Subcutaneous abdominal adipose tissue (tissue), 5 donors: ENCODE measurements at regions not wholly inside any gene's neighbourhood (a gene's known extent, or its start where the extent isn't known, plus 50 kb on each side); places are given as distances from the start of the nearest gene placed in this dataset.

Experiments
- H3K27ac ChIP-seq: one replicate; pipeline ENCODE4 v1.7.0; 2013; ENCODE audit warnings: low read depth, mild to moderate bottlenecking, inconsistent platforms, low read length, moderate library complexity
- H3K27me3 ChIP-seq, 5 donors: one replicate each; pipeline ENCODE4 v1.7.0; 2013; ENCODE audit warnings: low read length in 5 of 5, inconsistent platforms in 1 of 5; ENCODE audit not compliant: control insufficient read depth in 5 of 5, insufficient read depth in 4 of 5
- H3K36me3 ChIP-seq, 5 donors: one replicate each; pipeline ENCODE4 v1.7.0; 2013; ENCODE audit warnings: low read length in 5 of 5; ENCODE audit not compliant: control insufficient read depth in 5 of 5, insufficient read depth in 5 of 5
- H3K4me1 ChIP-seq, 5 donors: one replicate each; pipeline ENCODE4 v1.7.0; 2013; ENCODE audit warnings: low read length in 5 of 5, mild to moderate bottlenecking in 3 of 5, moderate library complexity in 1 of 5; ENCODE audit not compliant: control insufficient read depth in 5 of 5, insufficient read depth in 5 of 5
- H3K4me3 ChIP-seq, 5 donors: one replicate each; pipeline ENCODE4 v1.7.0; 2013; ENCODE audit warnings: low read length in 5 of 5, low read depth in 1 of 5
- H3K9ac ChIP-seq, 5 donors: one replicate each; pipeline ENCODE4 v1.7.0; 2013; ENCODE audit warnings: low read length in 5 of 5, mild to moderate bottlenecking in 4 of 5, moderate library complexity in 3 of 5
- H3K9me3 ChIP-seq, 5 donors: one replicate each; pipeline ENCODE4 v1.7.0; 2013; ENCODE audit warnings: low read length in 5 of 5; ENCODE audit not compliant: control insufficient read depth in 5 of 5
- donor health status: healthy.
- donor health status: healthy.
- donor health status: healthy.
- donor health status: healthy.
- donor health status: healthy.

DNA sequence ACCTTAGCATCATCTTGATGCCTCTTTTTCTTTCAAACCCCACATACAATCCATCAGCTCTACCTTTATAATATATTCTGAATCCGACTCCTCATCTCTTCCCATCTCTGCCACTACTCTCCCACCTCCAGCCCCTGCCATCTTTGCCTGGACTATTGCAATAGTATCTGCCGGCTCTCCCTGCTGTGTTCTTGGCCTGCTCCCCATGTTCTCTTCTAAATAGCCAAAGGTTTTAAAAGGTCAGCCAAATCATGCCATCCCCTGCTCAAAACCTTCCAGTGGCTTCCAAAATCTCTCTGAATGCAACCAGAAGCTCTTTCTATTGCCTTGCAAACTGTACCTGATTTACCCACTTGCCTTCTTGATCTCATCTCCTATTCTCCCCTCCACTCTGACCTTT, 266.0 kb downstream of the PTTG2 start:
- Histone ChIP-seq H3K9me3 (no peaks in the 10 kb centered on the region), H3K27me3 (no peaks in the 10 kb centered on the region), H3K36me3 (no peaks in the 10 kb centered on the region), H3K27ac (no peak overlapping the region), H3K4me3 (no peak overlapping the region), H3K9ac (no peak overlapping the region), H3K4me1 (peaks cover 8 to 42% (median 22%) of the 10 kb centered on the region in 5 donors)

DNA sequence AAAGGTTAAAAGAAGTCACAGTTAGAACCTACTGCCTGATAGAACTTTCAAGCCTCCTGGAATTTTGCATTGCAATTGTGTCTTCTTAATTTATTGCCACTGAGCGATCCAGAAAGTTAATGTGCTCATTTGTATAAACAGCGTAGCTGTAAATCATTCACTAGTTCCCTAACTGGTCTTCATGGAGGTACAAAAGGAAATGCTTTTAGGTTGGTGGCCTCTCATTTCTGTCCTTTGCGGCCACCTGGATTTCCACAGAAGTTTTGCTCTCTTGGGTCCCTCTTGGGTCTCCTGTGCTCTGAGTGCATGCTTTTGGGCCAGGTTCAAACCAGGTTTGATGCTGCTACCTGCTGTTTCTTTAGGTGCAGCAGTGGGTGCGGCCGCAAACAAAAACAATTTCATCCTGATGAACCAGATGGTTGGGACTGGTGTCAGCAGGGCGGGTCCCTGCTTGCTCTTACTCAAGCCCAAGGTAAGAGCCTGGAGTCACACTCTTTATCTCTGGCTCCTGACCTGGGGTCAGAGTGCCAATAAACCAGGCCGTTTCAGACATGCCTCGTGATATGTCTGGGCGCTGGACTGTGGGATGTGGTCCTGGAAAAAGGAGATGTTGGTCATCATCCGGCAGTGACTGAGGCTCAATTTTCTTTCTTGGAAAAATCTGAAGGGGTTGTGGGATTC, 270.1 kb downstream of the PTTG2 start:
- H3K9ac ChIP-seq, result no peak overlapping the region
- no peaks in the 10 kb centered on the region for H3K36me3 ChIP-seq
- H3K27me3 ChIP-seq, result no peaks in the 10 kb centered on the region
- no peaks in the 10 kb centered on the region for H3K9me3 ChIP-seq
- H3K27ac ChIP-seq, result no peak overlapping the region
- peaks cover 0 to 18% (median 0%) of the 10 kb centered on the region in 5 donors for H3K4me1 ChIP-seq
- no peak overlapping the region for H3K4me3 ChIP-seq

- H3K4me3 ChIP-seq, result no peak overlapping the region
- H3K9ac ChIP-seq, result no peak overlapping the region
- H3K27ac ChIP-seq, result no peak overlapping the region
- H3K9me3 ChIP-seq, result no peaks in the 10 kb centered on the region
- peaks cover 0 to 14% (median 0%) of the 10 kb centered on the region in 5 donors for H3K4me1 ChIP-seq
- H3K36me3 ChIP-seq, result no peaks in the 10 kb centered on the region
- no peaks in the 10 kb centered on the region for H3K27me3 ChIP-seq
Measured at GRCh38 chr4:38230821-38231563, 270.8 kb downstream of the PTTG2 start.

- no peaks in the 10 kb centered on the region for H3K27me3 ChIP-seq
- H3K9me3 ChIP-seq, result no peaks in the 10 kb centered on the region
- no peak overlapping the region for H3K4me3 ChIP-seq
- H3K9ac ChIP-seq, result no peak overlapping the region
- no peaks in the 10 kb centered on the region for H3K36me3 ChIP-seq
- no peak overlapping the region for H3K27ac ChIP-seq
- peaks cover 0 to 8% (median 0%) of the 10 kb centered on the region in 5 donors for H3K4me1 ChIP-seq
Measured at GRCh38 chr4:38231626-38232025, 271.4 kb downstream of the PTTG2 start.

- H3K36me3 ChIP-seq, result no peaks in the 10 kb centered on the region
- H3K4me1 ChIP-seq, result peaks cover 0 to 7% (median 0%) of the 10 kb centered on the region in 5 donors
- no peak overlapping the region for H3K9ac ChIP-seq
- H3K27ac ChIP-seq, result no peak overlapping the region
- H3K9me3 ChIP-seq, result no peaks in the 10 kb centered on the region
- H3K27me3 ChIP-seq, result no peaks in the 10 kb centered on the region
- H3K4me3 ChIP-seq, result no peak overlapping the region
Measured at GRCh38 chr4:38232741-38233140, 272.5 kb downstream of the PTTG2 start.

DNA sequence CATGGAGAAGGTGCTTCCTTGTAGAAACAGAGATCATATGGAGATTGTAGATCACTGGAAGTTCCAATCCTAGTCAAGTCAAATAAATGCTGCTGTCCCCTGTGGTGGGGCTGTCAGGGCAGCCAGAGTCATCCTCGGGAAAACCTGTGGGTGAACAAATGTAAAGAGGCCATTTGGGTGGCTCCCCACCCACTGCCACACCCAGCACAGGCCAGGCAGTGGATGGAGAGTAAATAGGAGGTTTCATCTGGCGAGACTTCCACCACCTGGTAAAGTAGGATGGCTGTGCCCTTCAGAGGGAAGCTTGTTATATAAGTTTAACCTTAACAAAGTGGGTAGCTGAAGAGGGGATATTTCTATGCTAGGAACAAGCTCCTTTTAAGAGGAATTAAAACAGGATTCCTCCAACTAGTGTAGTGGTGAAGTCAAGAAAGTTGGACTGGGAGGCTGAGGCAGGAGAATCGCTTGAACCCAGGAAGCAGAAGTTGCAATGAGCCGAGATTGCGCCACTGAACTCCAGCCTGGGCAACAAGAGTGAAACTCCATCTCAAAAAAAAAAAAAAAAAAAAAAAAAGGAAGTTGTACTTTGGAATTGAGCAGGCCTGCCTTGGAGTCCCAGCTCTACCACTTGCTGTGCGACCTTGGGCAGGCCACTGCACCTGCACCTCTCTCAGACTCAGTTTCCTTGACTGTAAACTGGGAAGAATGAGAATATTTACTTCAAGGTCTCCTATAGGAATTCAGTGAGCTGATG, 273.7 kb downstream of the PTTG2 start:
- Histone ChIP-seq H3K4me3 (no peak overlapping the region), H3K27ac (no peak overlapping the region), H3K36me3 (no peaks in the 10 kb centered on the region), H3K9me3 (no peaks in the 10 kb centered on the region), H3K4me1 (peaks cover 0 to 7% (median 0%) of the 10 kb centered on the region in 5 donors), H3K27me3 (no peaks in the 10 kb centered on the region), H3K9ac (no peak overlapping the region)

- no peaks in the 10 kb centered on the region for H3K9me3 ChIP-seq
- no peak overlapping the region for H3K9ac ChIP-seq
- H3K4me3 ChIP-seq, result no peak overlapping the region
- no peak overlapping the region for H3K27ac ChIP-seq
- no peaks in the 10 kb centered on the region for H3K27me3 ChIP-seq
- peaks cover 0 to 7% (median 0%) of the 10 kb centered on the region in 5 donors for H3K4me1 ChIP-seq
- H3K36me3 ChIP-seq, result no peaks in the 10 kb centered on the region
Measured at GRCh38 chr4:38235354-38235753, 275.2 kb downstream of the PTTG2 start.

- Histone ChIP-seq H3K36me3 (no peaks in the 10 kb centered on the region), H3K9me3 (no peaks in the 10 kb centered on the region), H3K27ac (no peak overlapping the region), H3K4me1 (peaks cover 0 to 7% (median 0%) of the 10 kb centered on the region in 5 donors), H3K27me3 (no peaks in the 10 kb centered on the region), H3K4me3 (no peak overlapping the region), H3K9ac (no peak overlapping the region)
Measured at GRCh38 chr4:38236003-38236402, 275.8 kb downstream of the PTTG2 start.

DNA sequence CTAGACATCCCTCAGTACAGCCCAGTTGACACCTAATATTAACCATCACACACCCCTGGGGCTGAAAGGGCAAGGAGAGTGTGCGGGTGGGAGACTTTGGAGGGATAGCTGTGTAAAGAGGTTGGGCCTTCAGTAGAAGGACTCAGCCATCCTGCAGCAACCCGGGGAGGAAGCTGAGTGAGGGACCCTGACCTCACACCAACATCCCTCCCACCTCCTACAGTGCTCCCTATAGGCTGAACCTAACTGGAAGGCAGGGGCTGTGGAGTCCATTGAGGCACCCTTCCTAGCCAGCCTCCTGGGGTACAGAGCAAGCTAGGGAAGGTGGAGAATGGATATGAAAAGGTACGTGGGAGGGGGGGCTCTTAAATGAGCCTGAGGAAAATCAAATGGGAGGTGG, 276.3 kb downstream of the PTTG2 start:
- no peaks in the 10 kb centered on the region for H3K9me3 ChIP-seq
- H3K27me3 ChIP-seq, result no peaks in the 10 kb centered on the region
- H3K9ac ChIP-seq, result no peak overlapping the region
- H3K4me3 ChIP-seq, result no peak overlapping the region
- H3K27ac ChIP-seq, result no peak overlapping the region
- H3K36me3 ChIP-seq, result no peaks in the 10 kb centered on the region
- peaks cover 0 to 7% (median 0%) of the 10 kb centered on the region in 5 donors for H3K4me1 ChIP-seq

DNA sequence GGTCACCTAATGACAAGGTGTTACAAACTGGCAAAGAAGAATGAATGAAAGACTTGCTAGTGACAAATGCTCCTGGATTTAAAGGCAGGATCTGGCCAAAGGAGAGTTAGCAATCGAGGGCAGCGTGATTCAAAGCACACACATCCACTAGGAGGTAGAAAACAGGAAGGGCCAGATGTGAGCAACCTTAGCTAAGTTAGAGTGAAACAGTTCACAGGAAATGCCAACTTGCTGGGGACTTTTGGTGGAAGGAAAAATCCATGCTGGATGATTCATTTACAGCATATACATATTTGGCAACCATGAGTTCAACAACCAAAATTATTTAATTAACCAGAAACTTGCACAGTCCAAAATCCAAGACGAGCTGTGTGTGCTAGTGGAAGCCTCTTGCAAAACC, 276.9 kb downstream of the PTTG2 start:
- H3K4me3 ChIP-seq, result no peak overlapping the region
- H3K9me3 ChIP-seq, result no peaks in the 10 kb centered on the region
- H3K27me3 ChIP-seq, result no peaks in the 10 kb centered on the region
- no peak overlapping the region for H3K27ac ChIP-seq
- H3K4me1 ChIP-seq, result peaks cover 0 to 7% (median 0%) of the 10 kb centered on the region in 5 donors
- no peak overlapping the region for H3K9ac ChIP-seq
- H3K36me3 ChIP-seq, result no peaks in the 10 kb centered on the region
